GM12875 (cell line): ENCODE measurements at regions not wholly inside any gene's neighbourhood (a gene's known extent, or its start where the extent isn't known, plus 50 kb on each side); places are given as distances from the start of the nearest gene placed in this dataset.

Source experiments
- H3K4me3 ChIP-seq: one replicate; pipeline ENCODE4 v1.5.1; 2011; ENCODE audit warnings: low read depth, low read length, control low read depth
- TF ChIP-seq, protein P1 (sequence below): IDR thresholded peaks from 2 replicates; pipeline ENCODE4 v1.5.1; 2011; ENCODE audit warnings: low read depth, mild to moderate bottlenecking, control low read depth, inconsistent platforms, low read length, moderate library complexity, borderline replicate concordance; ENCODE audit not compliant: insufficient read depth

DNA sequence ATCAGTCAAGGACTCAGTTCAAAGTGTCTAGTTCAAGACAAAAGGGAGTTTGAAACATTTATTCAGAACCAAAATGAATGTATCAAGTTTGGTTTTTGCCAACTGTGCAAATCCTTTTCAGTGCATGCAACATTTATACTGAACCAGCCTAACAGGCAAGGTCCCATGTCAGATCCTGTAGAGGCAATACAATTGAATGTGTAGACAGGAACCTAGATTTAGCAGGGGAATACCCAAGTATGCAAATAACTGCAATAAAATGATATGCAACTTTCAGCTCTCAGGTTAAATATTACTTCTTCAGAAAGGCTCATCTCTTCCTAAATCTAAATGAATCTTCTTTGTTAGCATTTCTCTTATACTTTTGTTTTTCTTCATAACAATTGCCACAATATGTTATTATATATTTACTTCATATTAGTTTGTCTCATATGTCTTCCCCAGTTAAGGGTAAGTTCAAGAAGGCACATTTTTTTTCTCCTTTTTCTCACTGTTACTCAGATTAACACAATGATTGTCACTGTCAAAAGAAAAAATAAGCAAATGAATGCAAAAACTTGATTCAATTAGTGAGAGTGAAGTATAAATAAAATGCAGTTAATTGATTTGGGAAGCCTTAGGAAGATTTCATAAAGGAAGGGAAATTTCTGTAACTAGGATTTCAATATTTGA is 163.9 kb upstream of the RASA1 start:
- no peak overlapping the region for H3K4me3 ChIP-seq
- TF ChIP-seq, protein P1, sequence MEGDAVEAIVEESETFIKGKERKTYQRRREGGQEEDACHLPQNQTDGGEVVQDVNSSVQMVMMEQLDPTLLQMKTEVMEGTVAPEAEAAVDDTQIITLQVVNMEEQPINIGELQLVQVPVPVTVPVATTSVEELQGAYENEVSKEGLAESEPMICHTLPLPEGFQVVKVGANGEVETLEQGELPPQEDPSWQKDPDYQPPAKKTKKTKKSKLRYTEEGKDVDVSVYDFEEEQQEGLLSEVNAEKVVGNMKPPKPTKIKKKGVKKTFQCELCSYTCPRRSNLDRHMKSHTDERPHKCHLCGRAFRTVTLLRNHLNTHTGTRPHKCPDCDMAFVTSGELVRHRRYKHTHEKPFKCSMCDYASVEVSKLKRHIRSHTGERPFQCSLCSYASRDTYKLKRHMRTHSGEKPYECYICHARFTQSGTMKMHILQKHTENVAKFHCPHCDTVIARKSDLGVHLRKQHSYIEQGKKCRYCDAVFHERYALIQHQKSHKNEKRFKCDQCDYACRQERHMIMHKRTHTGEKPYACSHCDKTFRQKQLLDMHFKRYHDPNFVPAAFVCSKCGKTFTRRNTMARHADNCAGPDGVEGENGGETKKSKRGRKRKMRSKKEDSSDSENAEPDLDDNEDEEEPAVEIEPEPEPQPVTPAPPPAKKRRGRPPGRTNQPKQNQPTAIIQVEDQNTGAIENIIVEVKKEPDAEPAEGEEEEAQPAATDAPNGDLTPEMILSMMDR: no peak

DNA sequence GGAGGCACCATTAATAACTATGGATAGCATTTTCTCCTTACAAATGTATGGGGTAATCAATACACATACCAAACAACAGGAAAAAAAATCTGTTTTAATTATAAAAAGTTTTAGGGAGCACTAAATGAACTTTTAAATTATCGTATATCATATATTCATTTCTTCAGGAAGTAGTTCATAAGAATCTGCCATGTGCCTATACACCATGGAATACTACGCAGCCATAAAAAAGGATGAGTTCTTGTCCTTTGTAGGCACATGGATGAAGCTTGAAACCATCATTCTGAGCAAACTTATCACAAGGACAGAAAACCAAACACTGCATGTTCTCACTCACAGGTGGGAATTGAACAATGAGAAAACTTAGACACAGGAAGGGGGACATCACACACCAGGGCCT is 162.1 kb upstream of the RASA1 start:
- no peak overlapping the region for H3K4me3 ChIP-seq
- TF ChIP-seq, protein P1: no peak

DNA sequence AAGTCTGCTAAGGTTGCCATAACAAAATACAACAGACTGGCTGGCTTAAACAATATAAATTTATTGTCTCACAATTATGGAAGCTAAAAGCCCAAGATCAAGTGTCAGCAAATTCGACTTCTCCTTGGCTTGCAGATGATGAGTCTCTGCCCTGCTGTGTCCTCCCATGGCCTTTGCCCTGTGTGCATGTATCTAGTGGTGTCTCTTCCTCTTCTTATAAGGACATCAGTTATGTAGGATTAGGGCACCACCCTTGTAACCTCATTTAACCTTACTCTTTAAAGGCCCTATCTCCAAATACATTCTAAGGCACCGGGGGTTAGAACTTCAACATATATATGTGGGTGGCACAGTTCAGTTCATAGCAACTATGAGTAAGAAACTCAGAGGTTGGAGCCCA is 157.9 kb upstream of the RASA1 start:
- TF ChIP-seq, protein P1: no peak
- H3K4me3 ChIP-seq: no peak overlapping the region

DNA sequence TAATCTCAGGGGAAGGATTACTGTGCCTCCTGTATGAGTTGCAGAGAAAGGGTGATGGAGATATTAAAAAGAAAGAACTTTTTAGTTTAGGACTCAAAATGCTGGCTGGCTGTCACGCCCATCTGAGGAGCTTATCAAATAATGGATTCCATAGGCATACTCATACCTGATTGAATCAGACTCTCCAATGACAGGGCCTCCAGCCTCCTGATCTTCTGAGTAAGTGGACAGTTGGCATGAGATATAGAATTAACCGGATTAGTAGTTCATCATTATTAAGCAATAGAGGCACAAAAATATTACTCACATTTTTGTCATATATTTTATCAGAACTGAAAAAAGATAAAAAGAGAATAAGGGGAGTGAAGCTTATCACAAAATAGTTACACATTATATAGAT is 157.0 kb upstream of the RASA1 start:
- TF ChIP-seq, protein P1: no peak
- no peak overlapping the region for H3K4me3 ChIP-seq

DNA sequence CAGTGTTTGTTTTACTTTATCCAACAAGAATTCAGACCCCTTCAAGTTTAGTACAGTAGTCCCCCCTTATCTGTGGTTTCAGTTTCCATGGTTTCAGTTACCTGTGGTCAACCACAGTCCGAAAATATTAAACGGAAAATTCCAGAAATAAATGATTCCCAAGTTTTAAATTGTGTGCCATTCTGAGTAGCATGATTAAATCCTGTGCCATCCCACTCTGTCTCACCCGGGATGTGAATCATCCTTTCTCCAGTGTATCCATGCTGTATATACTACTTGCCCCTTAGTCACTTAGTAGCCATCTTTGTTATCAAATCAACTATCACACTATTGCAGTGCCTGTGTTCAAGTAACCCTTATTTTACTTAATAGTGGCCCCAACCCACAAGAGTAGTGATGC is 153.8 kb upstream of the RASA1 start:
- H3K4me3 ChIP-seq: no peak overlapping the region
- TF ChIP-seq, protein P1: no peak

DNA sequence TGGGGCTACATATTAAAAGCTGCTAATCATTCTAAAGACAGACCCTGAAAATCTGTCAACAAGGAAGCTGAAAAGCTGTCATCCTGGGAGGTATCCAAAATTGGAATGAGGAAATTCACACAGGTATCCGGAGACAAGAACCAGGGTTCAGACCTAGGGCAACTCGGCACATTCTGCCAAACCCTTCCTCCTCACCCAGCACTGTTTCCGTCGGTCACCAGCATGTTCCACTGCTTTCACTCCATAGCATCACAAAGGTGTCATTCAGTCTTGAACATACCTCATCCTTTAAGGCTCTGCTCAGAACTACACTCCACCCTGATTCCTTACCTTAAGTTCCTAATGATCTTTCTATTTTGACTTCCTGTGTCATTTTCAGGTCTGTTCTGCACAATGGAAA is 153.1 kb upstream of the RASA1 start:
- no peak overlapping the region for H3K4me3 ChIP-seq
- TF ChIP-seq, protein P1: no peak

DNA sequence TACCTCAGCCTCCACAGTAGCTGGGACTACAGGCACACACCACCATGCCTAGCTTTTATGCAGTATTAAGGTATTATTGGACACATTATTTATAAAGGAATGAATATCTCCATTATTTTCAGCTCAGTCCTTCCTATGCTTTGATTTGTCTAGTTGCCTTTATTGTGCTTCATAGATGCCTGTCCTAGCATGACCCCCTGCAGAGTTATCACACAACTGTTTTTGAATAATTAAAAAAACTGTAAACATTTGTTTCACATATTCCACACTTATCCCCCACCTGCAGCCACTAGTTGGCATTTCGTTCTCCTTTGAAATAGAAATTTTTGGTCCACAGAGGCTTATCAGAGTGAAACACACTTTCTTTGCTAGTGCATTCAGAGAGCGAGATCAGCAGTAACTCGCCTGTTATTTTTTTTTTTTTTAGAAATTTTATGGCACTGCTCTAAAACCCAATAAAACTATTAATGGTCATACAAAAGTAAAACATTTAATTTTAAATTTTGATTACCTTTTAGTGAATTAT is 151.8 kb upstream of the RASA1 start:
- no peak overlapping the region for H3K4me3 ChIP-seq
- TF ChIP-seq, protein P1: no peak
